ENCODE measurements at regions not wholly inside any gene's neighbourhood (a gene's known extent, or its start where the extent isn't known, plus 50 kb on each side); places are given as distances from the start of the nearest gene placed in this dataset.

GRCh38 chr4:185965426-185966384 lies 103.3 kb upstream of the TLR3 start:
- TF ChIP-seq, protein P1, sequence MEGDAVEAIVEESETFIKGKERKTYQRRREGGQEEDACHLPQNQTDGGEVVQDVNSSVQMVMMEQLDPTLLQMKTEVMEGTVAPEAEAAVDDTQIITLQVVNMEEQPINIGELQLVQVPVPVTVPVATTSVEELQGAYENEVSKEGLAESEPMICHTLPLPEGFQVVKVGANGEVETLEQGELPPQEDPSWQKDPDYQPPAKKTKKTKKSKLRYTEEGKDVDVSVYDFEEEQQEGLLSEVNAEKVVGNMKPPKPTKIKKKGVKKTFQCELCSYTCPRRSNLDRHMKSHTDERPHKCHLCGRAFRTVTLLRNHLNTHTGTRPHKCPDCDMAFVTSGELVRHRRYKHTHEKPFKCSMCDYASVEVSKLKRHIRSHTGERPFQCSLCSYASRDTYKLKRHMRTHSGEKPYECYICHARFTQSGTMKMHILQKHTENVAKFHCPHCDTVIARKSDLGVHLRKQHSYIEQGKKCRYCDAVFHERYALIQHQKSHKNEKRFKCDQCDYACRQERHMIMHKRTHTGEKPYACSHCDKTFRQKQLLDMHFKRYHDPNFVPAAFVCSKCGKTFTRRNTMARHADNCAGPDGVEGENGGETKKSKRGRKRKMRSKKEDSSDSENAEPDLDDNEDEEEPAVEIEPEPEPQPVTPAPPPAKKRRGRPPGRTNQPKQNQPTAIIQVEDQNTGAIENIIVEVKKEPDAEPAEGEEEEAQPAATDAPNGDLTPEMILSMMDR (IDR thresholded peaks at IDR 0.05; ENCODE audit: extremely low read depth in 1 of 2, insufficient read depth in 1 of 2, low read depth in 1 of 2, low read length in 2 of 2) = no peak
- no peak for TF ChIP-seq EZH2 (IDR thresholded peaks at IDR 0.05; ENCODE audit: borderline replicate concordance, low read depth, low read length, severe bottlenecking)
- TF ChIP-seq POLR2AphosphoS5 (IDR thresholded peaks at IDR 0.05; ENCODE audit: insufficient read depth, low read depth, low read length) = no peak
